ENCODE measurements at regions not wholly inside any gene's neighbourhood (a gene's known extent, or its start where the extent isn't known, plus 50 kb on each side); places are given as distances from the start of the nearest gene placed in this dataset.
A peak's percentile ranks its signal among the peaks of the same experiment; 100 is the strongest.

- H3K27me3 ChIP-seq (ENCODE audit: control insufficient read depth in 3 of 3, insufficient read depth in 3 of 3, low read depth in 1 of 3, low read length in 3 of 3), result no peaks in the 10 kb centered on the region
- no peaks in the 10 kb centered on the region for H3K4me1 ChIP-seq (ENCODE audit: control insufficient read depth in 2 of 2, insufficient read depth in 1 of 2, low read depth in 1 of 2, low read length in 2 of 2)
- no peak overlapping the region for H2BK12ac ChIP-seq (ENCODE audit: low read length)
- no peak overlapping the region for H4K8ac ChIP-seq (ENCODE audit: low read depth, low read length)
- H2AFZ ChIP-seq (ENCODE audit: low read length), result no peak overlapping the region
- H3K4me3 ChIP-seq (ENCODE audit: low read length in 2 of 2), result no peak overlapping the region
- H3K9me3 ChIP-seq (replicated peaks in 1 of 2; ENCODE audit: control insufficient read depth in 2 of 2, insufficient read depth in 1 of 2, low read depth in 1 of 2, low read length in 2 of 2), result no peaks in the 10 kb centered on the region
- no CpG with 5 or more reads among the region's 7 CpGs for WGBS, 2 donors (ENCODE audit: extremely low coverage in 2 of 2, insufficient read length in 2 of 2, insufficient replicate concordance in 1 of 2)
- H3K36me3 ChIP-seq (replicated peaks in 1 of 2; ENCODE audit: control insufficient read depth in 2 of 2, insufficient read depth in 2 of 2, low read length in 2 of 2), result no peaks in the 10 kb centered on the region
- no peak overlapping the region for H3K14ac ChIP-seq (ENCODE audit: low read length)
- H3K79me1 ChIP-seq (ENCODE audit: low read depth, low read length), result no peaks in the 10 kb centered on the region
- no peak overlapping the region for H2BK120ac ChIP-seq (ENCODE audit: low read depth, low read length)
- H2BK5ac ChIP-seq (ENCODE audit: low read length), result no peak overlapping the region
- H3K9ac ChIP-seq (ENCODE audit: low read depth, low read length, poor library complexity), result no peak overlapping the region
- H2AK5ac ChIP-seq (ENCODE audit: low read depth, low read length), result no peak overlapping the region
- DNase-seq (ENCODE audit: low spot score), result no peak
- no peak overlapping the region for H2BK15ac ChIP-seq (ENCODE audit: low read length)
- H3K23ac ChIP-seq (ENCODE audit: low read depth, low read length, poor library complexity), result no peak overlapping the region
- no peak overlapping the region for H3K4ac ChIP-seq (ENCODE audit: low read length)
- no peak overlapping the region for H3K27ac ChIP-seq (replicated peaks; ENCODE audit: low read length)
- no peak overlapping the region for H3K4me2 ChIP-seq (ENCODE audit: insufficient read depth, low read length, poor library complexity, severe bottlenecking)
- H4K91ac ChIP-seq (ENCODE audit: low read depth, low read length, poor library complexity), result no peak overlapping the region
- no peak overlapping the region for H3K18ac ChIP-seq (ENCODE audit: low read length)
These were observed 62.8 kb upstream of the ANO3 start for GRCh38 chr11:26268980-26269660.

DNA sequence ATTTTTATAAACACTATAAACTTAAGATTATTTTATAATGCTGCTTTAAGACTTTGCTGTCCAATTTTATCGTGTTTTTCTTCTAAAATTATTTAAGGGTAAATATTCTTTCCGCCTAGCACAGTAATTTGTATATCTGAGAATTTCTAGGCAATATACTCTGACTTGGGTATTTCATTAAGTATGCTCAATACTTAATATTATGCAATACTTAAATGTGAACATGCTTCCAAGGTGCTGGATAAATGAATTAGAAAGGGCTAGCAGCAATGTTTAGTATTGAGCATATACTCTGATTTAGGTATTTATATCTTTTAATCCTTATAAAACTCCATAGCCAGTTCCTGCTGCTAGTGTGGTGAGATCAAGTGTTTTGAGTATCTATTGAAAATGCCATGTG, 60.3 kb upstream of the ANO3 start:
- Histone ChIP-seq H2AK5ac (ENCODE audit: low read depth, low read length) (no peak overlapping the region), H3K18ac (ENCODE audit: low read length) (no peak overlapping the region), H2BK15ac (ENCODE audit: low read length) (no peak overlapping the region), H3K4me3 (ENCODE audit: low read length in 2 of 2) (no peak overlapping the region), H3K14ac (ENCODE audit: low read length) (no peak overlapping the region), H4K8ac (ENCODE audit: low read depth, low read length) (no peak overlapping the region), H3K9ac (ENCODE audit: low read depth, low read length, poor library complexity) (no peak overlapping the region), H3K4ac (ENCODE audit: low read length) (no peak overlapping the region), H2BK120ac (ENCODE audit: low read depth, low read length) (no peak overlapping the region), H3K4me2 (ENCODE audit: insufficient read depth, low read length, poor library complexity, severe bottlenecking) (no peak overlapping the region), H3K9me3 (replicated peaks in 1 of 2; ENCODE audit: control insufficient read depth in 2 of 2, insufficient read depth in 1 of 2, low read depth in 1 of 2, low read length in 2 of 2) (no peaks in the 10 kb centered on the region), H3K36me3 (replicated peaks in 1 of 2; ENCODE audit: control insufficient read depth in 2 of 2, insufficient read depth in 2 of 2, low read length in 2 of 2) (no peaks in the 10 kb centered on the region), H3K23ac (ENCODE audit: low read depth, low read length, poor library complexity) (no peak overlapping the region), H2AFZ (ENCODE audit: low read length) (no peak overlapping the region), H3K4me1 (ENCODE audit: control insufficient read depth in 2 of 2, insufficient read depth in 1 of 2, low read depth in 1 of 2, low read length in 2 of 2) (no peaks in the 10 kb centered on the region), H3K27ac (replicated peaks; ENCODE audit: low read length) (no peak overlapping the region), H3K27me3 (ENCODE audit: control insufficient read depth in 3 of 3, insufficient read depth in 3 of 3, low read depth in 1 of 3, low read length in 3 of 3) (no peaks in the 10 kb centered on the region), H3K79me1 (ENCODE audit: low read depth, low read length) (no peaks in the 10 kb centered on the region), H4K91ac (ENCODE audit: low read depth, low read length, poor library complexity) (no peak overlapping the region), H2BK12ac (ENCODE audit: low read length) (no peak overlapping the region), H2BK5ac (ENCODE audit: low read length) (no peak overlapping the region)
- DNase-seq (ENCODE audit: low spot score), result no peak
- no CpG with 5 or more reads among the region's 2 CpGs for WGBS, 2 donors (ENCODE audit: extremely low coverage in 2 of 2, insufficient read length in 2 of 2, insufficient replicate concordance in 1 of 2)

GRCh38 chr11:26276798-26277424, 55.0 kb upstream of the ANO3 start:
- Histone ChIP-seq H3K4me2 (ENCODE audit: insufficient read depth, low read length, poor library complexity, severe bottlenecking) (no peak overlapping the region), H4K91ac (ENCODE audit: low read depth, low read length, poor library complexity) (no peak overlapping the region), H4K8ac (ENCODE audit: low read depth, low read length) (no peak overlapping the region), H3K4me1 (ENCODE audit: control insufficient read depth in 2 of 2, insufficient read depth in 1 of 2, low read depth in 1 of 2, low read length in 2 of 2) (no peaks in the 10 kb centered on the region), H3K9me3 (replicated peaks in 1 of 2; ENCODE audit: control insufficient read depth in 2 of 2, insufficient read depth in 1 of 2, low read depth in 1 of 2, low read length in 2 of 2) (no peaks in the 10 kb centered on the region), H3K79me1 (ENCODE audit: low read depth, low read length) (no peaks in the 10 kb centered on the region), H3K23ac (ENCODE audit: low read depth, low read length, poor library complexity) (no peak overlapping the region), H2BK12ac (ENCODE audit: low read length) (no peak overlapping the region), H2AK5ac (ENCODE audit: low read depth, low read length) (no peak overlapping the region), H3K4ac (ENCODE audit: low read length) (no peak overlapping the region), H3K4me3 (ENCODE audit: low read length in 2 of 2) (no peak overlapping the region), H3K36me3 (replicated peaks in 1 of 2; ENCODE audit: control insufficient read depth in 2 of 2, insufficient read depth in 2 of 2, low read length in 2 of 2) (no peaks in the 10 kb centered on the region), H3K27ac (replicated peaks; ENCODE audit: low read length) (no peak overlapping the region), H3K9ac (ENCODE audit: low read depth, low read length, poor library complexity) (no peak overlapping the region), H3K18ac (ENCODE audit: low read length) (no peak overlapping the region), H2AFZ (ENCODE audit: low read length) (no peak overlapping the region), H2BK15ac (ENCODE audit: low read length) (no peak overlapping the region), H3K14ac (ENCODE audit: low read length) (no peak overlapping the region), H2BK5ac (ENCODE audit: low read length) (no peak overlapping the region), H3K27me3 (ENCODE audit: control insufficient read depth in 3 of 3, insufficient read depth in 3 of 3, low read depth in 1 of 3, low read length in 3 of 3) (no peaks in the 10 kb centered on the region), H2BK120ac (ENCODE audit: low read depth, low read length) (no peak overlapping the region)
- peak; percentile 75 for DNase-seq (ENCODE audit: low spot score)
- WGBS, 2 donors (ENCODE audit: extremely low coverage in 2 of 2, insufficient read length in 2 of 2, insufficient replicate concordance in 1 of 2), result no CpG with 5 or more reads among the region's 4 CpGs

DNA sequence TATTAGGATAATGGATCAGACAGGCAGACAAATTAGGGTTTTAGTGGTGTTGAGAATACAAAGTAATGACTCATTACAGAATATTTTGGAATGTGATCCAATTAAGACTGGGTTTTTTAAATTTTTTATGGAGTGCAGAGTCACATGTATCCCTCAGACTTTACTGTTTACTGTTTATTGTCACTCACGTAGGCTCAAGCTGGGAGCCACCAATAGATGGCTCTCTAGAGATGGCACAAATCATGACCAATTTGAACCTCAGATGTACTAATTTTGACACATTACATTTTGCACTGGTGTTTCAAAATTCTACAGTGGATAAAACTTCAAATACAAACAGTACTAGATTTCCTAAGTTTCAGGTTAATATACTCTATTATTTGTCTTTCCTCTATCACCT, 53.6 kb upstream of the ANO3 start:
- H3K27me3 ChIP-seq (ENCODE audit: control insufficient read depth in 3 of 3, insufficient read depth in 3 of 3, low read depth in 1 of 3, low read length in 3 of 3), result no peaks in the 10 kb centered on the region
- H3K4me1 ChIP-seq (ENCODE audit: control insufficient read depth in 2 of 2, insufficient read depth in 1 of 2, low read depth in 1 of 2, low read length in 2 of 2), result no peaks in the 10 kb centered on the region
- H4K91ac ChIP-seq (ENCODE audit: low read depth, low read length, poor library complexity), result no peak overlapping the region
- H3K23ac ChIP-seq (ENCODE audit: low read depth, low read length, poor library complexity), result no peak overlapping the region
- H3K36me3 ChIP-seq (replicated peaks in 1 of 2; ENCODE audit: control insufficient read depth in 2 of 2, insufficient read depth in 2 of 2, low read length in 2 of 2), result no peaks in the 10 kb centered on the region
- H3K14ac ChIP-seq (ENCODE audit: low read length), result no peak overlapping the region
- H3K4ac ChIP-seq (ENCODE audit: low read length), result no peak overlapping the region
- WGBS, 2 donors (ENCODE audit: extremely low coverage in 2 of 2, insufficient read length in 2 of 2, insufficient replicate concordance in 1 of 2), result no CpG with 5 or more reads among the region's 1 CpG
- no peak overlapping the region for H2AK5ac ChIP-seq (ENCODE audit: low read depth, low read length)
- H2BK15ac ChIP-seq (ENCODE audit: low read length), result no peak overlapping the region
- no peak for DNase-seq (ENCODE audit: low spot score)
- H3K4me2 ChIP-seq (ENCODE audit: insufficient read depth, low read length, poor library complexity, severe bottlenecking), result no peak overlapping the region
- H3K79me1 ChIP-seq (ENCODE audit: low read depth, low read length), result no peaks in the 10 kb centered on the region
- H3K9ac ChIP-seq (ENCODE audit: low read depth, low read length, poor library complexity), result no peak overlapping the region
- H4K8ac ChIP-seq (ENCODE audit: low read depth, low read length), result no peak overlapping the region
- no peak overlapping the region for H3K4me3 ChIP-seq (ENCODE audit: low read length in 2 of 2)
- H2AFZ ChIP-seq (ENCODE audit: low read length), result no peak overlapping the region
- H2BK12ac ChIP-seq (ENCODE audit: low read length), result no peak overlapping the region
- H2BK120ac ChIP-seq (ENCODE audit: low read depth, low read length), result no peak overlapping the region
- no peak overlapping the region for H2BK5ac ChIP-seq (ENCODE audit: low read length)
- no peak overlapping the region for H3K18ac ChIP-seq (ENCODE audit: low read length)
- H3K9me3 ChIP-seq (replicated peaks in 1 of 2; ENCODE audit: control insufficient read depth in 2 of 2, insufficient read depth in 1 of 2, low read depth in 1 of 2, low read length in 2 of 2), result no peaks in the 10 kb centered on the region
- H3K27ac ChIP-seq (replicated peaks; ENCODE audit: low read length), result no peak overlapping the region

Data from neuronal stem cell (in vitro differentiated cells).